ENCODE measurements at regions not wholly inside any gene's neighbourhood (a gene's known extent, or its start where the extent isn't known, plus 50 kb on each side); places are given as distances from the start of the nearest gene placed in this dataset.

DNA sequence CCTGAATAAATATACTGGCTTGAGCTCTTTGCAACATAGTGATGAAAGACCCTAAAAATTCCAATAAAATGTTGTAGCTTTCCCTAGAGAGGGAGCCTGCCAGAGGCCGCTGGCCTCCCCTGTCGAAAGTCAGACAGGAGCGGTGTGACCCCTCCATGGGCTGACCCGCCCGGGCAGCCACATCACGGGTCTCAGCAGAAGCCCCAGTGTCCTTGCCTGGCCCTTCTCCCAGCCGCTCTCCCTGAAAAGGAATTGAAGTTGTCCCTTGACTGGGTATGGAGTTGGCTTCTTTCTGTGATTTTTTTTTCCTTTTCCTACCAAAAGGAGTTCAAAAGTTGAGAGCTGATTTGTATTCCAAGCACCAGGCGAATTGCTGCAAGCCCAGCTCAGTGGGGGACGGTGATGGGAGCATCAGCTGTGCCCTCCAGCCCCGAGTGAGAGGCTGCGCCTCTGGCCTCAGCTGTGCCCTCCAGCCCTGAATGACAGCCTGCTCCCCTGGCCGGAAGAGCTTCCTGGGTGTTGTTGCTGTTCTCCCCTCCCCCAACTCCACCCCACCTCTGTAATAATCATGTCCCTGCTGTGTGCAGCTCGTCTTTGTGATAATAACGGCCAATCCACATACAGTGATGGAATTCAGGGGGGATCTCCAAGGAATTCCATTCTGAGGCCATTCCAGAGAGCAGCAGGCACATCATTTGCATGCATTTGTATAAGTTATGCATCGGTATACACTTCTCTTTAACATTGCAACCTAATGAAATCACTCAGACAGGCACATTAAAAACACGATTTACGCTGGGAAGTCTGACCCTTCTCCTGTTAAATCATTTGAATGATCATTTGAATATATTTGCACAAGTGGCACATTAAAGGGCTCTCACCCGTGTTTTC is 501.0 kb downstream of the EIPR1 start:
- Mint-ChIP-seq H3K4me1 (peaks cover 35% of the 10 kb centered on the region), H3K36me3 (ENCODE audit: low read depth) (peaks cover 5% of the 10 kb centered on the region), H3K27me3 (ENCODE audit: low read depth) (no peaks in the 10 kb centered on the region), H3K4me3 (no peak overlapping the region), H3K27ac (ENCODE audit: unreplicated experiment) (peak overlapping the region; percentile 6), H3K9me3 (peaks cover 2% of the 10 kb centered on the region)
- no peak for DNase-seq (ENCODE audit: low read depth, low spot score)
- TF ChIP-seq, protein P1, sequence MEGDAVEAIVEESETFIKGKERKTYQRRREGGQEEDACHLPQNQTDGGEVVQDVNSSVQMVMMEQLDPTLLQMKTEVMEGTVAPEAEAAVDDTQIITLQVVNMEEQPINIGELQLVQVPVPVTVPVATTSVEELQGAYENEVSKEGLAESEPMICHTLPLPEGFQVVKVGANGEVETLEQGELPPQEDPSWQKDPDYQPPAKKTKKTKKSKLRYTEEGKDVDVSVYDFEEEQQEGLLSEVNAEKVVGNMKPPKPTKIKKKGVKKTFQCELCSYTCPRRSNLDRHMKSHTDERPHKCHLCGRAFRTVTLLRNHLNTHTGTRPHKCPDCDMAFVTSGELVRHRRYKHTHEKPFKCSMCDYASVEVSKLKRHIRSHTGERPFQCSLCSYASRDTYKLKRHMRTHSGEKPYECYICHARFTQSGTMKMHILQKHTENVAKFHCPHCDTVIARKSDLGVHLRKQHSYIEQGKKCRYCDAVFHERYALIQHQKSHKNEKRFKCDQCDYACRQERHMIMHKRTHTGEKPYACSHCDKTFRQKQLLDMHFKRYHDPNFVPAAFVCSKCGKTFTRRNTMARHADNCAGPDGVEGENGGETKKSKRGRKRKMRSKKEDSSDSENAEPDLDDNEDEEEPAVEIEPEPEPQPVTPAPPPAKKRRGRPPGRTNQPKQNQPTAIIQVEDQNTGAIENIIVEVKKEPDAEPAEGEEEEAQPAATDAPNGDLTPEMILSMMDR (conservative IDR thresholded peaks at IDR 0.05): no peak

DNA sequence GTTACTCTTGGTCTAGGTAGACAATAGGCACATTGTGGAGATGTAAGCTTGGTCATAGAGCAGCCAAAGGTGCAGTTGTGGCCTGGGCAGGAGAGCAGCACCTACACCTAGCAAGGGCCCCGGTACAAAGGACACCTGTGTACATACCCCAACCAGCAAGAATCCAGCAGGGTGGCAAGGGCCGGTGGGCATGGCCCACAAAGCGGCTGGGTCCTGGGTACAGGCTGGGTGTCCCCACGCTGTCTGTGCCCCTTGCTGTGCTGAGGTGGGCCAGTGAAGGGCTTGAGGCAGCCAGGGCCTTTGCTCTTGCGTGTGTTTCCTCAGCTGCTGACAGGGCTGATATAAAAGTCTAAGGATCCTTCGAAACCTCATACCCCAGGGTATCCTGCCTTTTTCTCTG is 501.8 kb downstream of the EIPR1 start:
- Mint-ChIP-seq H3K27ac (ENCODE audit: unreplicated experiment) (peak overlapping the region; percentile 78), H3K4me1 (peaks cover 34% of the 10 kb centered on the region), H3K36me3 (ENCODE audit: low read depth) (peaks cover 5% of the 10 kb centered on the region), H3K9me3 (peaks cover 2% of the 10 kb centered on the region), H3K27me3 (ENCODE audit: low read depth) (no peaks in the 10 kb centered on the region), H3K4me3 (no peak overlapping the region)
- DNase-seq (ENCODE audit: low read depth, low spot score): no peak
- TF ChIP-seq, protein P1 (conservative IDR thresholded peaks at IDR 0.05): no peak

DNA sequence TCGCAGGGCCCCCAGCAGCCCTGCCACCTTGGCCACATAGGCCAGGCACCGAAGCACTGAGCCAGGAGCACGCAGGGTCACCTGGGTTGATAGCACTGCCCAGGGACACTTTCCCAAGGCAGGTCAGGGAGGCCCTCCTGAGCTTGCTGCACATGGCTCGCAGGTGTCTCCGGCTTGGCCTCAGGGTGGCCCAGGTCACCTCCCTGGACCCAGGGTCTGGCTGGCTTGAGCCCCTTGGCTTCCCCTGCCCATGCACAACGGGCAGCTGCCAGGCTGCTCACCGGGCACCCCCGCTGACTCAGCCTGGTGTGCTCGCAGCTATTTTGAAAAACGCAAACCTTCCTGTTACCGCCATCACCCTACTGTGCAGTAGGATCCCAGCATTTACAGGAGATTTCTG is 502.3 kb downstream of the EIPR1 start:
- Mint-ChIP-seq H3K9me3 (peaks cover 2% of the 10 kb centered on the region), H3K27me3 (ENCODE audit: low read depth) (no peaks in the 10 kb centered on the region), H3K27ac (ENCODE audit: unreplicated experiment) (no peak overlapping the region), H3K4me3 (no peak overlapping the region), H3K4me1 (peaks cover 30% of the 10 kb centered on the region), H3K36me3 (ENCODE audit: low read depth) (peaks cover 5% of the 10 kb centered on the region)
- TF ChIP-seq, protein P1 (conservative IDR thresholded peaks at IDR 0.05): no peak
- no peak for DNase-seq (ENCODE audit: low read depth, low spot score)

DNA sequence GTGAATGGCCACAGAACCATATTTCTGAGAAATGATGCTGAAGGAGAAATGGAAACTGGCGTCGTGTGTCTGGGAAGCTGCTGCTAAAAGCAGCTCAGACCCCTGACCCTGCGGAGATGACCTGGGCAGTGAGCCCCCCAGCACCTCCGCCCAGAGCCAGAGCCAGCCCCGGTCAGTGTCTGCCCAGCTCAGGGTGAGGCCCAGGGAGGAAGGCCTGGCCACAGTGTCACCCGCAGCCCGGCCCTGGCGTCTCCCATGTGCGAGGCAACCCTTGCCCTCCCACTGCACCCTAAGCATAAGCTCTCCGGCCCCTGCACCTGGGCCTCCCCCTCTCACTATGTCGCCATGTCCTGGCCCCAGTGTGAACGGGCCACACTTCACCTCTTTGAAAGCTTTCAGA is 502.8 kb downstream of the EIPR1 start:
- Mint-ChIP-seq H3K27ac (ENCODE audit: unreplicated experiment) (no peak overlapping the region), H3K4me1 (peaks cover 35% of the 10 kb centered on the region), H3K27me3 (ENCODE audit: low read depth) (no peaks in the 10 kb centered on the region), H3K9me3 (peaks cover 2% of the 10 kb centered on the region), H3K36me3 (ENCODE audit: low read depth) (peaks cover 5% of the 10 kb centered on the region), H3K4me3 (no peak overlapping the region)
- no peak for DNase-seq (ENCODE audit: low read depth, low spot score)
- TF ChIP-seq, protein P1 (conservative IDR thresholded peaks at IDR 0.05): no peak

DNA sequence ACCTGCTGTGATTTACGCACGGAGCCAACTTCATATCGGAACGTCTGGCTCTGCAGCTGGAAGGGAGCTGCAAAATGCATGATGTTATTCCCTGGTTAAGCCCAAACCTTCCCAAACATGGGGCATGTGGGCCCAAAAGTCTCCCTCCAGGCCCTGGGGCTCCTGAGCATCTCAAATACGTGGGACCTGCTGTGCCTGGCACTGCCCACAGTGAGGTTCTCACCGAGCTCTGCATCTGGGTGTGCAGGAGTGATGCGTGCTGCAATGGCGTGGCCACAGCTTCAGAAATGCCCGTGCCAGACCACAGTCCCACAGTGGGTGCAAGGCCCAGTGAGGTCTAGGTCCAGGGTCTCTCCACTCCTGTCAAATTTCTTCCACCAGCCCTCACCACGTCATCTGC is 503.3 kb downstream of the EIPR1 start:
- Mint-ChIP-seq H3K9me3 (peaks cover 2% of the 10 kb centered on the region), H3K4me3 (no peak overlapping the region), H3K4me1 (peaks cover 36% of the 10 kb centered on the region), H3K36me3 (ENCODE audit: low read depth) (peaks cover 5% of the 10 kb centered on the region), H3K27me3 (ENCODE audit: low read depth) (no peaks in the 10 kb centered on the region), H3K27ac (ENCODE audit: unreplicated experiment) (no peak overlapping the region)
- TF ChIP-seq, protein P1 (conservative IDR thresholded peaks at IDR 0.05): no peak
- no peak for DNase-seq (ENCODE audit: low read depth, low spot score)
